ENCODE measurements at regions not wholly inside any gene's neighbourhood (a gene's known extent, or its start where the extent isn't known, plus 50 kb on each side); places are given as distances from the start of the nearest gene placed in this dataset.
A peak's percentile ranks its signal among the peaks of the same experiment; 100 is the strongest.

GRCh38 chr13:40208517-40208916, 457.9 kb downstream of the FOXO1 start:
- DNase-seq (ENCODE audit: low read depth), result no peak

- no peak for DNase-seq (ENCODE audit: low read depth)
Measured at GRCh38 chr13:40210865-40211585, 455.4 kb downstream of the FOXO1 start.

DNA sequence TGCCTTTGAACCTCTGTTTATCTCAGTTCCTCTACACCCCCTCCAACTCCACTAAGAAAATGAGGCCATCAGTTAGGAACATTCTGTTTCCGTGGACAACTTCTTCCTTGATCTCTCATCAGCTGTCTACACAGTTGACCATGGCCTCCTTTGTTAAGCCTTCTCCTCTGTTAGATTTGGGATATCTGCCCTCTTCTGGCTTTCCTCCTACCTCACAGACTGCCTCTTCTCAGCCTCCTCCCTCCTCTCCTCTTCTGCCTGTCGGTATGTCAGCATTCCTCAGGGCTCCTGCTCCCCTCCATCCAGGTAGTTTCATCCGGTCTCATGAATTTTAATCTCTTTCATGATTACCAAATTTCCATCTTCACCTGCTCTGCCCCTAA, 454.9 kb downstream of the FOXO1 start:
- DNase-seq (ENCODE audit: low read depth), result peak; percentile 13

DNA sequence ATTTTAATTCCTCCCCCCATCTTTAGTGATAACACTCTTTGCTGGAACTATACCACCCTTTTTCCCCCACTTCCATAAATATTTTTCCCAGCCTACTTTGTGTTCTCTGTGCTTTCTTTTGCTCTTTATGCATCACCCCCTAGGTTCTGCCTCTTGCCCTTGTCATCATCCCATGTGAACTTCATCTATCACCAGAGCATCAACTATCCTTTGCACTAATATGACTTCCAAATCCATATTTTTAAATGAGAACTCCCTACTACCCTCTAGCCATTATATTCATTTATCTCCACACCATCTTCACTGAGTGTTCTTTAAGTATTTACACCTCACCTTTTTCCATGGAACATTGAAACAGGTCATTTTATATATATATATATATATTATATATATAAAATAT, 452.7 kb downstream of the FOXO1 start:
- no peak for DNase-seq (ENCODE audit: low read depth)

- no peak for DNase-seq (ENCODE audit: low read depth)
Measured at GRCh38 chr13:40215311-40215710, 451.1 kb downstream of the FOXO1 start.

DNA sequence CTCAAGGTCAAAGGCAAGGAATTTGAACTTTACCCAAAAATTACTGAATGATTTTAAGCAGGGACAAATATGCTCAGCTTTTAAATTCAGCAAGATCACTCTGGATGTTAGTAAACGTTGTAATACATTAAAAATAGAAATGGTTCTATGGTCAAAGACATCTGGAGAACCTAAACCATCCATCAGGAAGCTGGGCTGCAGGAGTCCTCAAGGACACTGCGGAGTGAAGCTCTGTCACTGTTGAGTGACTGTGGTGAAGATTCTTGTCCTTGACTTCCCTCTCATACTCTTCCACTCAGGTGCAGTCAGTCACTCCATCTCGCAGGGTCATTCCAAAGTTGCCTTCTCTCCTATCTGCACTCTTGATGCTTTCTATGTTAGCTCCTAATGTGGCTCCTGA, 450.7 kb downstream of the FOXO1 start:
- DNase-seq (ENCODE audit: low read depth), result no peak

DNA sequence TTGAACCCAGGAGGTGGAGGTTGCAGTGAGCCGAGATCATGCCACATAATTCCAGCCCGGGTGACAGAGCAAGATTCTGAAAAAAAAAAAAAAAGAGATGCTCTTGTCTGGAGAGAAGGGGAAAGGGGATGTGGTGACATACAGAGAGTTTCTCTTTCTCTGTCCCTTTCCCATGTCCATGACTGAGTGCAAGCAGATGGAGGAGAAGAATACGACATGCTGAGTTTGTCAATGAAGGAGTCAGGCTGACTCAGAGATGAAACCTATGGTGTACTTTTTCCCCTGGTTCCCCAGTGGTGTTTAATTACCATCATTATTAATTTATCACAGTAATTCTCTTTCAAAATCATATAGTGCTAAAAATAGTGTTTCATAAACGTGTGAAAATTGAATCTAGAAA, 448.8 kb downstream of the FOXO1 start:
- DNase-seq (ENCODE audit: low read depth), result no peak

DNA sequence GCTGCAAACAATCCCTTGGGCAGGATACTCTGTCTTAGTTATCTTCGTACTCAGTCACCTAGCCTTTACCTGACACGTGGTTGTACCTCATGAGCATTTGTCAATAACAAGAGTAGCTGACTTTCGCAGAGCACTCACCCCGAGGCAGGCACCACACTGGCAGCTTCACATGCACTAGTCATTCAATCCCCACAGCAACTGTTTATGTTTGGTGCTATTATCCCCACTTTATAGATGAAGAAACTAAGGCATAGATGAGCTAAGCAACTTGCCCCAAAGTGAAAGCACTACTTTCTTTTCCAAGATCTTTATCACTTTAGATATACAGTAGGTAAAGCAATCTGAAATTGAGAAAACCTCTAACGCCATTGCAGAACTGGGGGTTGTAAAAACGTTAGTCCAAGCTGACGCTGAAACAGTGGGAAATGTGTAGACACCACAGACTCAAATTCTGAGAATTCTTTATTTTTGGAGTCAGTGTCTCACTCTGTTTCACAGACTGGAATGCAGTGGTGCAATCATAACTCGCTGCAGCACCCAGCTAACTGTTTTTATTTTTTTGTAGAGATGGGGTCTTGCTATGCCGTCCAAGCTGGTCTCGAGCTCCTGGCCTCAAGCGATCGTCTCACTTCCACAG, 446.0 kb downstream of the FOXO1 start:
- no peak for DNase-seq (ENCODE audit: low read depth)

DNA sequence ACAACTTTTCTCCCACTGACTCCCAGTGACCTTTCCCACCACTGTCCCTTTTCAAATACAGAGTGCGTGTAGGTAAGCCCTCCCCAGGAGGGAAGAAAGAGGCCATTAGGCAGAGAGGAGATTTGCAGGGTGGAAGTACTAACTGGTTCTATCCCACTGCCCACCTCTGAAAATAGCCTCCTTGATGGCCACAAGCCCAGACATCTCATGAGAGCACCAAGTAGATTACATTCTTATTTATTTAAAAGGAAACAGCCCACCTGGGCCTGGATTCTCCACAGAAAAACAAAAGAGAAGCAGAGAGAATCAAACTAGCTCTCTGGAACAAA, 445.3 kb downstream of the FOXO1 start:
- no peak for DNase-seq (ENCODE audit: low read depth)

- DNase-seq (ENCODE audit: low read depth), result peak; percentile 3
Measured at GRCh38 chr13:40221460-40222201, 444.8 kb downstream of the FOXO1 start.

- DNase-seq (ENCODE audit: low read depth), result no peak
Measured at GRCh38 chr13:40223585-40223984, 442.9 kb downstream of the FOXO1 start.

- DNase-seq (ENCODE audit: low read depth), result no peak
Measured at GRCh38 chr13:40228496-40228895, 437.9 kb downstream of the FOXO1 start.

- no peak for DNase-seq (ENCODE audit: low read depth)
Measured at GRCh38 chr13:40228990-40229389, 437.5 kb downstream of the FOXO1 start.

DNA sequence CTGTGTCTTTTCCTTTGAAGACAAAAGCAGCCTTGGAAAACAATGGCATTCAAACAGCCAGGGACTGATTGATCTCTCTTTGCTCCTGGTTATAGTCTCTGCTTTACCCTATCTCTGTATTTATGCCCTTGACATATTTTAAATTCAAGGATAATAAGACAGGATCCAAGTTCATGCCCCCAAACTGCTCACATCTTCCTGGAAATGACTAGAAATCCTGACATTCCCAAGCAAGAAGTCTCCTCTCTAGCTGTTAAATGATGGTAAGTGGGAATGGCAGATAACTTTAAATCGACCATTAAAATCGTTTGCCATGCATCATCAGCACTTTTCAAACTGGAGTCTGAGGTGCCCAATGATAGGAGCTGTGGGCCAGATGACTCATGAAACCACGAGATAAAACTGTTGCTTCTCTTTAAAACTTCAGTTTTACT, 435.6 kb downstream of the FOXO1 start:
- DNase-seq (ENCODE audit: low read depth), result peak; percentile 33

- no peak for DNase-seq (ENCODE audit: low read depth)
Measured at GRCh38 chr13:40231311-40231710, 435.1 kb downstream of the FOXO1 start.

DNA sequence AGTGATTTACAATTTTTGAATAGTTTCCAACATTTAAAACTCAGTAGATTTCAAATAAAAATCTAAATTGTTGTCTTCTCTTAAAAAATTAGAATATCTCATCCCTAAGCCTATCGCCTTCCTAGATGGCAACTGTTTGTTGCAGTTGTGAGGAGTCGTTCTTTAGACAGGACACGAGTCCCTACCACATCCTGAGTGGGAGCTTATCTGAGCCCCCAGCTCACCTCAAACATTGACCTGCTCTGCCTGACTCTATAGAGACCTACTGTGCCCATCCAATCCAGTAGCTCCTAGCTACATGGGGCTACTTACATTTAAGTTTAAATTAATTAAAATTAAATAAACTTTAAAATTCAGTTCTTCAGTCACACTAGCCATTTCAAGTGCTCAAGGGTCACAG, 434.7 kb downstream of the FOXO1 start:
- no peak for DNase-seq (ENCODE audit: low read depth)

- DNase-seq (ENCODE audit: low read depth), result no peak
Measured at GRCh38 chr13:40232311-40233040, 434.0 kb downstream of the FOXO1 start.

GRCh38 chr13:40233731-40234195, 432.7 kb downstream of the FOXO1 start:
- no peak for DNase-seq (ENCODE audit: low read depth)

DNA sequence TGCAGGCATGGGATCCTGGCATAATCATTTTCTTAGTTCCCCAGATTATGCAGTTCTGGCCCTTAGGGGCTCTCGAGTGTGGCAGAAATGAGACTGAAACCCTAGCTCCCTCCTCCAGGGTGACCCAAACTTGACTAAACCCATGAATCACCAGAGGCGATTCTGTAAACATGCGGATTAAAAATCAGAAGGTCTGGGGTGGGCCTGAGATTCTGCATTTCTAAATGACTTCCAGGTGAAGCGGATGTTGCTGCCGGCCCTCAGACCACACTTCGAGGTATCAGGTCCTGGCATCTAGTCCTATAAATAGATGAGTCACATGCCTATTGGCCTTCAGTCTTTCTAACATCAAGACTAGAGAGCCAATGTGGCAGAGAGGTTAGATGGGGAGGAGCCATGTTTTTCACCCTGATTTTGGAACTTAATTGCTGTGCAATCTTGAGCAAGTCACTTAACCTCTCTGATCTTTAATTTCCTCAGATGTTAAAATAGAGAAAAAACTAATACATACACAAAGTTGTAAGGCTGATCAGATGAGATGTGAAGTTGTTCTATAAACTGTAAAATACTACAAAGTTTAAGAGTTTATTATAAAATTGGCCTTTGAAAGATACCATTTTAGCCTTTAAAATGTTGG, 431.2 kb downstream of the FOXO1 start:
- DNase-seq (ENCODE audit: low read depth), result no peak

DNA sequence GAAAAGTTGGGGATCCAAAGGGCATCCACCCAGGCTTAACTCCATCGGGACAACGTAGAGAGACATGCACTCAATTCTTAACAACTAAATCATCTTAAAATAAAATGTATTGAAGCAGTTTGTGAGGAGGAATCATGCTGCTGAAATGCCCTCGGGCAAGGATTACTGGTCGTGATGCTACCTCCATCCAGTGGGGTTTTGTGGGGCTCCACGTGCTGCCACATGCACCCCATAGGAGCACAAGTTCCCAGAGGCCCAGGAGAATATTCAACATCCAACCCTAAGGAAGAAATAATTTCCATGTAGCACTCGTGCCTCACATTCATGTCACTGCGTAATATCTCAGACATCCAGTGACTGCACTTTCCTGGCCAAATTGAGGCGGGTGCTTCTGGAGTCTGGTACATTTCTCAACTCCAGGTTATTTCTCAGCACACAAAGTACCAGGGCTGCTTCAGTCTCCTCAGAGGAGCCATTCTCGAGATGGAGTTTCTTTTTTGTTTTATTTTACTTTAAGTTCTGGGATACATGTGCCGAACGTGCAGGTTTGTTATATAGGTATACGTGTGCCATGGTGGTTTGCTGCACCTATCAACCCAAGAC, 429.8 kb downstream of the FOXO1 start:
- DNase-seq (ENCODE audit: low read depth), result no peak

- DNase-seq (ENCODE audit: low read depth), result no peak
Measured at GRCh38 chr13:40238761-40239160, 427.7 kb downstream of the FOXO1 start.

Data from HT1080 (cell line).